HG03565 (cell line): ENCODE measurements at regions not wholly inside any gene's neighbourhood (a gene's known extent, or its start where the extent isn't known, plus 50 kb on each side); places are given as distances from the start of the nearest gene placed in this dataset.
"Not testable (repeated sequence)": the region's sequence is repeated elsewhere in the genome, so short reads cannot be mapped to it uniquely, and the experiment has no call there.

Source experiments
- ATAC-seq: cut with Tn5 transposase; IDR thresholded peaks from one replicate; pipeline ENCODE4 v1.9.1; 2021; ENCODE audit warnings: mild to moderate bottlenecking, moderate library complexity; ENCODE audit not compliant: unreplicated experiment

GRCh38 chr1:90864681-90865080 is 147.6 kb upstream of the BARHL2 start:
- no peak for ATAC-seq

- ATAC-seq = no peak
Measured at GRCh38 chr1:90862782-90863181, 145.7 kb upstream of the BARHL2 start.

GRCh38 chr1:90861421-90861820 is 144.3 kb upstream of the BARHL2 start:
- ATAC-seq = not testable (repeated sequence)

- no peak for ATAC-seq
Measured at GRCh38 chr1:90856463-90857007, 139.4 kb upstream of the BARHL2 start.

GRCh38 chr1:90854397-90854924 is 137.4 kb upstream of the BARHL2 start:
- ATAC-seq = no peak

- no peak for ATAC-seq
Measured at GRCh38 chr1:90851711-90852050, 134.6 kb upstream of the BARHL2 start.

GRCh38 chr1:90850898-90851710 is 134.0 kb upstream of the BARHL2 start:
- peak; percentile 98 for ATAC-seq

- no peak for ATAC-seq
Measured at GRCh38 chr1:90850181-90850897, 133.2 kb upstream of the BARHL2 start.

GRCh38 chr1:90841473-90841872 is 124.4 kb upstream of the BARHL2 start:
- no peak for ATAC-seq

- no peak for ATAC-seq
Measured at GRCh38 chr1:90840352-90840751, 123.2 kb upstream of the BARHL2 start.

- no peak for ATAC-seq
Measured at GRCh38 chr1:90839323-90839722, 122.2 kb upstream of the BARHL2 start.

GRCh38 chr1:90838720-90839119 is 121.6 kb upstream of the BARHL2 start:
- no peak for ATAC-seq

- ATAC-seq = no peak
Measured at GRCh38 chr1:90837420-90837819, 120.3 kb upstream of the BARHL2 start.

- ATAC-seq = no peak
Measured at GRCh38 chr1:90836345-90836679, 119.2 kb upstream of the BARHL2 start.

GRCh38 chr1:90835661-90836344 is 118.7 kb upstream of the BARHL2 start:
- no peak for ATAC-seq

- no peak for ATAC-seq
Measured at GRCh38 chr1:90834886-90835660, 118.0 kb upstream of the BARHL2 start.

- ATAC-seq = no peak
Measured at GRCh38 chr1:90834354-90834885, 117.3 kb upstream of the BARHL2 start.

- no peak for ATAC-seq
Measured at GRCh38 chr1:90833466-90834110, 116.5 kb upstream of the BARHL2 start.

- ATAC-seq = no peak
Measured at GRCh38 chr1:90831910-90832309, 114.8 kb upstream of the BARHL2 start.

- ATAC-seq = no peak
Measured at GRCh38 chr1:90826834-90827233, 109.7 kb upstream of the BARHL2 start.
